Epithelial cell of prostate (primary cell): ENCODE measurements at regions not wholly inside any gene's neighbourhood (a gene's known extent, or its start where the extent isn't known, plus 50 kb on each side); places are given as distances from the start of the nearest gene placed in this dataset.
"Not testable (repeated sequence)": the region's sequence is repeated elsewhere in the genome, so short reads cannot be mapped to it uniquely, and the experiment has no call there.

Experiments used
- DNase-seq: peaks from one replicate; pipeline ENCODE4 v3.0.0-alpha.2; 2011; ENCODE audit warnings: low read depth, low spot score
- H3K27ac ChIP-seq: fragments of 450-650 bp; 2 replicates; pipeline ENCODE4 v1.5.1; 2017; ENCODE audit warnings: mild to moderate bottlenecking

- DNase-seq = no peak
- no peak overlapping the region for H3K27ac ChIP-seq
Observed at GRCh38 chr4:107404591-107405300, 315.3 kb downstream of the PAPSS1 start.

- no peak overlapping the region for H3K27ac ChIP-seq
- DNase-seq = no peak
Observed at GRCh38 chr4:107402291-107402690, 317.7 kb downstream of the PAPSS1 start.

GRCh38 chr4:107392951-107393350 is 327.1 kb downstream of the PAPSS1 start:
- no peak for DNase-seq
- H3K27ac ChIP-seq = no peak overlapping the region

GRCh38 chr4:107392380-107392779 is 327.7 kb downstream of the PAPSS1 start:
- no peak for DNase-seq

GRCh38 chr4:107391630-107392028 is 328.4 kb downstream of the PAPSS1 start:
- no peak overlapping the region for H3K27ac ChIP-seq
- DNase-seq = no peak

More at GRCh38 chr4:107392380-107392779, 327.7 kb downstream of the PAPSS1 start:
- H3K27ac ChIP-seq = no peak overlapping the region

- DNase-seq = no peak
Observed at GRCh38 chr4:107391009-107391629, 328.9 kb downstream of the PAPSS1 start.

GRCh38 chr4:107389965-107390364 is 330.1 kb downstream of the PAPSS1 start:
- DNase-seq = no peak
- H3K27ac ChIP-seq = no peak overlapping the region

More at GRCh38 chr4:107391009-107391629, 328.9 kb downstream of the PAPSS1 start:
- H3K27ac ChIP-seq = no peak overlapping the region

GRCh38 chr4:107388736-107389274 is 331.2 kb downstream of the PAPSS1 start:
- DNase-seq = no peak
- H3K27ac ChIP-seq = no peak overlapping the region

GRCh38 chr4:107380836-107381438 is 339.1 kb downstream of the PAPSS1 start:
- no peak for DNase-seq
- H3K27ac ChIP-seq = no peak overlapping the region

GRCh38 chr4:107380190-107380589 is 339.8 kb downstream of the PAPSS1 start:
- no peak overlapping the region for H3K27ac ChIP-seq
- no peak for DNase-seq

- DNase-seq = no peak
- no peak overlapping the region for H3K27ac ChIP-seq
Observed at GRCh38 chr4:107379054-107379869, 340.8 kb downstream of the PAPSS1 start.

GRCh38 chr4:107376293-107376692 is 340.2 kb upstream of the DKK2 start:
- DNase-seq = no peak
- H3K27ac ChIP-seq = no peak overlapping the region

- no peak for DNase-seq
- no peak overlapping the region for H3K27ac ChIP-seq
Observed at GRCh38 chr4:107366900-107367299, 330.8 kb upstream of the DKK2 start.

GRCh38 chr4:107366016-107366735 is 330.1 kb upstream of the DKK2 start:
- no peak for DNase-seq
- no peak overlapping the region for H3K27ac ChIP-seq

GRCh38 chr4:107363125-107363524 is 327.0 kb upstream of the DKK2 start:
- H3K27ac ChIP-seq = no peak overlapping the region
- DNase-seq = no peak

- no peak overlapping the region for H3K27ac ChIP-seq
- no peak for DNase-seq
Observed at GRCh38 chr4:107359208-107359607, 323.1 kb upstream of the DKK2 start.

- H3K27ac ChIP-seq, DNase-seq: not testable (repeated sequence)
Observed at GRCh38 chr4:107354304-107354703, 318.2 kb upstream of the DKK2 start.

GRCh38 chr4:107351196-107351595 is 315.1 kb upstream of the DKK2 start:
- H3K27ac ChIP-seq = no peak overlapping the region
- no peak for DNase-seq

GRCh38 chr4:107349732-107350131 is 313.6 kb upstream of the DKK2 start:
- no peak for DNase-seq
- H3K27ac ChIP-seq = no peak overlapping the region

- no peak for DNase-seq
- H3K27ac ChIP-seq = no peak overlapping the region
Observed at GRCh38 chr4:107349266-107349665, 313.2 kb upstream of the DKK2 start.
